Endothelial cell of umbilical vein (primary cell): ENCODE measurements at regions not wholly inside any gene's neighbourhood (a gene's known extent, or its start where the extent isn't known, plus 50 kb on each side); places are given as distances from the start of the nearest gene placed in this dataset.

Experiments
- BruUV-seq: library from RNA; stranded (reverse); fragments of 400-500 nt; replicated peaks from 2 replicates; lab custom pipeline; 2021; lab: Mats Ljungman, UMichigan
- CTCF ChIA-PET: fragments of 300-600, 350-600 bp; sonication (Branson Sonifier 250); formaldehyde crosslinking; loops from one replicate; lab custom pipeline; 2021; ENCODE audit warnings: antibody characterized with exemption, inconsistent platforms; lab: Charles Lee
- POLR2A ChIA-PET: fragments of 300-600, 350-600 bp; sonication (Branson Sonifier 250); formaldehyde crosslinking; loops from one replicate; lab custom pipeline; 2021; ENCODE audit warnings: antibody characterized with exemption, inconsistent platforms; lab: Charles Lee
- DNase-seq: peaks from one replicate; pipeline ENCODE4 v3.0.0-alpha.2; 2011; ENCODE audit warnings: low read depth, low spot score
- FAIRE-seq: peaks from 2 replicates; lab custom pipeline; 2011; peaks lifted over from hg19 to GRCh38; lab: Jason Lieb, UNC
- H2AFZ ChIP-seq: 2 replicates; pipeline ENCODE4 v1.6.0; 2012; ENCODE audit warnings: low read depth, low read length, control low read depth, inconsistent platforms
- H3K27ac ChIP-seq: 2 replicates; pipeline ENCODE4 v1.5.1; 2011; ENCODE audit warnings: low read depth, mild to moderate bottlenecking, control low read depth, low read length, moderate library complexity; ENCODE audit not compliant: insufficient read depth
- H3K27me3 ChIP-seq, 2 experiments: 2 replicates each; pipeline versions ENCODE4 v1.6.0 to v1.6.1; 2011; ENCODE audit warnings: low read length in 2 of 2, mixed read lengths in 1 of 2; ENCODE audit not compliant: control insufficient read depth in 2 of 2, insufficient read depth in 2 of 2
- H3K36me3 ChIP-seq, 2 experiments: 2 replicates in 1 of 2; 3 replicates in 1 of 2; pipeline ENCODE4 v1.5.1; 2011; ENCODE audit warnings: low read length in 2 of 2, mild to moderate bottlenecking in 1 of 2, moderate library complexity in 1 of 2; ENCODE audit not compliant: control insufficient read depth in 2 of 2, insufficient read depth in 2 of 2; ENCODE audit errors: extremely low read depth in 1 of 2
- H3K4me1 ChIP-seq: 3 replicates; pipeline ENCODE4 v1.5.1; 2011; ENCODE audit warnings: mild to moderate bottlenecking, low read length; ENCODE audit not compliant: control insufficient read depth, insufficient read depth; ENCODE audit errors: extremely low read depth
- H3K4me2 ChIP-seq: 2 replicates; pipeline ENCODE4 v1.6.1; 2011; ENCODE audit warnings: low read length, control low read depth, mixed read lengths; ENCODE audit not compliant: insufficient read depth
- H3K4me3 ChIP-seq, 3 experiments: fragments of 200-600 bp in 1 of 3; sonication (generic), shearing (Covaris generic) in 1 of 3; replicated peaks in 1 of 3; 2 replicates each; pipeline ENCODE4 v1.5.1; 2011 to 2016; ENCODE audit warnings: control low read depth in 3 of 3, low read length in 3 of 3, mild to moderate bottlenecking in 2 of 3, inconsistent platforms in 1 of 3, low read depth in 1 of 3, moderate library complexity in 1 of 3; ENCODE audit not compliant: insufficient read depth in 1 of 3
- H3K79me2 ChIP-seq: 2 replicates; pipeline ENCODE4 v1.6.0; 2012; ENCODE audit warnings: low read length, inconsistent platforms; ENCODE audit not compliant: control insufficient read depth, insufficient read depth
- H3K9ac ChIP-seq: replicated peaks from 2 replicates; pipeline ENCODE3; 2011; ENCODE audit warnings: low read length, control low read depth; ENCODE audit not compliant: insufficient read depth; ENCODE audit errors: extremely low read depth
- H3K9me1 ChIP-seq: replicated peaks from 3 replicates; pipeline ENCODE4 v1.6.0; 2011; ENCODE audit warnings: mild to moderate bottlenecking, low read length; ENCODE audit not compliant: control insufficient read depth, insufficient read depth; ENCODE audit errors: extremely low read depth
- H3K9me3 ChIP-seq: replicated peaks from 2 replicates; pipeline ENCODE4 v1.5.1; 2012; ENCODE audit warnings: low read length, inconsistent platforms; ENCODE audit not compliant: control insufficient read depth, insufficient read depth
- H4K20me1 ChIP-seq: replicated peaks from 2 replicates; pipeline ENCODE3; 2011; ENCODE audit warnings: mild to moderate bottlenecking, low read length; ENCODE audit not compliant: control insufficient read depth, insufficient read depth; ENCODE audit errors: extremely low read depth
- CTCF ChIP-seq, 2 donors: IDR thresholded peaks; 1 replicate in 1 of 2; 2 replicates in 1 of 2; pipeline ENCODE4 v1.5.1; 2011; ENCODE audit warnings: low read length in 2 of 2, mild to moderate bottlenecking in 2 of 2, moderate library complexity in 2 of 2, control low read depth in 1 of 2, inconsistent platforms in 1 of 2, low read depth in 1 of 2; ENCODE audit not compliant: insufficient read depth in 1 of 2; ENCODE audit errors: extremely low read depth in 1 of 2
- EZH2 ChIP-seq: IDR thresholded peaks from 2 replicates; pipeline ENCODE4 v1.6.1; 2012; ENCODE audit warnings: borderline replicate concordance, low read depth, mild to moderate bottlenecking, moderate library complexity, low read length, inconsistent platforms; ENCODE audit not compliant: severe bottlenecking
- FOS ChIP-seq: IDR thresholded peaks from 2 replicates; pipeline ENCODE4 v1.6.1; 2011; ENCODE audit warnings: mild to moderate bottlenecking, low read length, moderate library complexity, borderline replicate concordance; ENCODE audit not compliant: insufficient read depth
- GATA2 ChIP-seq: IDR thresholded peaks from 2 replicates; pipeline ENCODE4 v1.7.0; 2011; ENCODE audit warnings: low read depth, mild to moderate bottlenecking, moderate library complexity, mixed read lengths, low read length; ENCODE audit not compliant: insufficient read length, insufficient read depth
- JUN ChIP-seq: IDR thresholded peaks from 2 replicates; pipeline ENCODE4 v1.6.1; 2011; ENCODE audit warnings: borderline replicate concordance, low read depth; ENCODE audit not compliant: insufficient read length, insufficient read depth
- MAX ChIP-seq: IDR thresholded peaks from 2 replicates; pipeline ENCODE4 v1.6.1; 2011; ENCODE audit not compliant: insufficient read depth, insufficient read length
- MYC ChIP-seq: IDR thresholded peaks from one replicate; pipeline ENCODE4 v1.6.1; 2011; ENCODE audit warnings: mild to moderate bottlenecking, low read depth, low read length
- POLR2A ChIP-seq: IDR thresholded peaks from 2 replicates; pipeline ENCODE4 v1.6.1; 2012; ENCODE audit warnings: low read depth, mild to moderate bottlenecking, control low read depth, low read length
- POLR2AphosphoS5 ChIP-seq: IDR thresholded peaks from 2 replicates; pipeline ENCODE4 v1.6.1; 2012; ENCODE audit warnings: low read depth, mild to moderate bottlenecking, control low read depth, low read length, moderate library complexity; ENCODE audit not compliant: insufficient read depth
- dilution Hi-C: fragments of 300-500 bp; cut with MboI; formaldehyde crosslinking; loops from one replicate; pipeline ENCODE4 v1.15.0; 2019; ENCODE audit warnings: low sequenced_read_pairs; ENCODE audit not compliant: extremely low pct_ligation_motif_present
- intact Hi-C: fragments of 100-400 bp; cut with micrococcal nuclease; formaldehyde crosslinking; loops from one replicate; pipeline ENCODE4 v1.10.0; 2022

- CTCF ChIA-PET: no interaction called here
Observed at GRCh38 chr19:30316000-30316491, 56.1 kb upstream of the ZNF536 start.

More at GRCh38 chr19:30316000-30316491, 56.1 kb upstream of the ZNF536 start:
- no peaks in the 10 kb centered on the region for H4K20me1 ChIP-seq
- POLR2A ChIA-PET: no interaction called here
- no peaks in the 10 kb centered on the region for H3K9me1 ChIP-seq
- no peak overlapping the region for H3K27ac ChIP-seq
- no TSS peak for BruUV-seq
- no peak overlapping the region for H3K4me3 ChIP-seq
- dilution Hi-C loops (no loop called here), intact Hi-C loops (no loop called here)
- TF ChIP-seq MYC (no peak), MAX (no peak), GATA2 (no peak), FOS (no peak), JUN (no peak), CTCF (IDR thresholded peaks at IDR 0.05; ENCODE audit: extremely low read depth in 1 of 2, insufficient read depth in 1 of 2, low read depth in 1 of 2, low read length in 2 of 2) (no peak), POLR2AphosphoS5 (no peak), POLR2A (no peak), EZH2 (no peak)
- no peaks in the 10 kb centered on the region for H3K27me3 ChIP-seq
- no peak overlapping the region for H3K4me2 ChIP-seq
- no peaks in the 10 kb centered on the region for H3K36me3 ChIP-seq
- H3K4me1 ChIP-seq: no peaks in the 10 kb centered on the region
- H2AFZ ChIP-seq: no peak overlapping the region
- FAIRE-seq (no peak), DNase-seq (no peak)
- H3K9ac ChIP-seq: no peak overlapping the region
- H3K79me2 ChIP-seq: no peaks in the 10 kb centered on the region
- H3K9me3 ChIP-seq: peaks cover 3% of the 10 kb centered on the region
